Progenitor cell of endocrine pancreas (in vitro differentiated cells): ENCODE measurements at regions not wholly inside any gene's neighbourhood (a gene's known extent, or its start where the extent isn't known, plus 50 kb on each side); places are given as distances from the start of the nearest gene placed in this dataset.

Source experiments
- DNase-seq: peaks from one replicate; pipeline ENCODE4 v3.0.0; 2021; ENCODE audit warnings: low spot score; ENCODE audit not compliant: unreplicated experiment
- H3K27ac Mint-ChIP-seq: 2 replicates; pipeline ENCODE4 v1.8.0; 2021; ENCODE audit warnings: mild to moderate bottlenecking, moderate library complexity, mixed read lengths
- H3K27me3 Mint-ChIP-seq: 2 replicates; pipeline ENCODE4 v1.8.0; 2021; ENCODE audit warnings: mixed read lengths
- H3K36me3 Mint-ChIP-seq: 2 replicates; pipeline ENCODE4 v1.8.0; 2022; ENCODE audit warnings: mixed read lengths; ENCODE audit not compliant: insufficient read depth
- H3K4me1 Mint-ChIP-seq: 2 replicates; pipeline ENCODE4 v1.8.0; 2021; ENCODE audit warnings: low read depth, mixed read lengths
- H3K4me3 Mint-ChIP-seq: 2 replicates; pipeline ENCODE4 v1.8.0; 2021; ENCODE audit warnings: low read depth, mild to moderate bottlenecking, moderate library complexity, mixed read lengths
- H3K9me3 Mint-ChIP-seq: 2 replicates; pipeline ENCODE4 v1.8.0; 2021; ENCODE audit warnings: low read depth, mixed read lengths
- TF ChIP-seq, protein P1 (sequence below): fragments of 200-600 bp; sonication (generic); IDR thresholded peaks from one replicate; pipeline ENCODE4 v1.5.0; 2021; ENCODE audit warnings: antibody characterized with exemption, mild to moderate bottlenecking; ENCODE audit not compliant: unreplicated experiment

DNA sequence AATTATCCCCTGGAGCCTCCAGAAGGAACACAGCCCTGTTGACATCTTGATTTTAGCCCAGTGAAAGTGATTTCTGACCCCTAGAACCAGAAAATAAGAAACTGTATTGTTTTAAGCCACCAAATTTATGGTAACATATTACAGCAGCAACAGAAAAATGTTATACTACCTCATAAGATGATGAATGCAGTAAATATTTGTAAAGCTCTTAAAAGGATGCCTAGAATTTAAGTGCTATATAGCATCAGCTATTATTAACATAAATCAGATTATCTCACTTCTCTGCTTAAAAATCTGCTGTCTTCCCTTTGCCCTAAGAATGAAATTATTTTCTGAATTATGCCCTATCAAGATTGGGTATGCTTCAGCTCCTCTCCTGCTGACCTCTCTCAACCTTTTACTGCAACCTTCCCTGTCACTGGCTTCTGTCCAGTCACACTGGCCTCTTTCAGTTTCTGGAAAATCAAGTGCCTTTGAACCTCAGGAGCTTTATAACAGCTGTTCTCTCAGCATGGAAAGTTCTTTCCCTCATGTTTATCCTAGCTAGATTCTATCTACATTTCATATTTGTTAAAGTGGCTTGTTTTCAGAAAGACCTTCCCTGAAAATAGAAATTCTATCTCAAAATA, 78.9 kb downstream of the GPR37 start:
- no peaks in the 10 kb centered on the region for H3K4me1 Mint-ChIP-seq
- H3K27me3 Mint-ChIP-seq, result no peaks in the 10 kb centered on the region

DNA sequence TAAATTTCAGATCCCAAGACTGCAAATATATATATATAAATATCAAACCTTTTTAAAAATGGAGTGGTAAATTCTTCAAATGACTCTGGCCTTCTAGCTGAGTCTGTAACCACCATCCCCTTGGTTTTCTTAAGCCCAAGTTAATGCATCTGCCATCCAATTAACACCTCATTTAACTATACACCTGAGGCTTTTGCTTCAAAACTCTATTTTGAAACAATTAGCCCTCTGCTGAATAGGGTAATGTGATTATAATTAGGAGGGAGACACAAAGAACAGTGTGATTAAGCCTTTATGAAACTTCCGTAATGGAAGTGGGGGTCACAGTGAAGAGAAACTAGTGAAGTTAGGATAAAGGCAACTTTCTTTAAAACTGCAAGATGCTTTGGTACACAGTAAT, 83.6 kb downstream of the GPR37 start:
- DNase-seq, result no peak
- H3K9me3 Mint-ChIP-seq, result no peaks in the 10 kb centered on the region
- TF ChIP-seq, protein P1, sequence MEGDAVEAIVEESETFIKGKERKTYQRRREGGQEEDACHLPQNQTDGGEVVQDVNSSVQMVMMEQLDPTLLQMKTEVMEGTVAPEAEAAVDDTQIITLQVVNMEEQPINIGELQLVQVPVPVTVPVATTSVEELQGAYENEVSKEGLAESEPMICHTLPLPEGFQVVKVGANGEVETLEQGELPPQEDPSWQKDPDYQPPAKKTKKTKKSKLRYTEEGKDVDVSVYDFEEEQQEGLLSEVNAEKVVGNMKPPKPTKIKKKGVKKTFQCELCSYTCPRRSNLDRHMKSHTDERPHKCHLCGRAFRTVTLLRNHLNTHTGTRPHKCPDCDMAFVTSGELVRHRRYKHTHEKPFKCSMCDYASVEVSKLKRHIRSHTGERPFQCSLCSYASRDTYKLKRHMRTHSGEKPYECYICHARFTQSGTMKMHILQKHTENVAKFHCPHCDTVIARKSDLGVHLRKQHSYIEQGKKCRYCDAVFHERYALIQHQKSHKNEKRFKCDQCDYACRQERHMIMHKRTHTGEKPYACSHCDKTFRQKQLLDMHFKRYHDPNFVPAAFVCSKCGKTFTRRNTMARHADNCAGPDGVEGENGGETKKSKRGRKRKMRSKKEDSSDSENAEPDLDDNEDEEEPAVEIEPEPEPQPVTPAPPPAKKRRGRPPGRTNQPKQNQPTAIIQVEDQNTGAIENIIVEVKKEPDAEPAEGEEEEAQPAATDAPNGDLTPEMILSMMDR, result no peak
- no peaks in the 10 kb centered on the region for H3K27me3 Mint-ChIP-seq
- no peak overlapping the region for H3K27ac Mint-ChIP-seq
- no peak overlapping the region for H3K4me3 Mint-ChIP-seq
- H3K36me3 Mint-ChIP-seq, result no peaks in the 10 kb centered on the region
- no peaks in the 10 kb centered on the region for H3K4me1 Mint-ChIP-seq

More for the DNA sequence above, 78.9 kb downstream of the GPR37 start:
- no peak for DNase-seq
- Mint-ChIP-seq H3K4me3 (no peak overlapping the region), H3K36me3 (no peaks in the 10 kb centered on the region), H3K27ac (no peak overlapping the region), H3K9me3 (no peaks in the 10 kb centered on the region)
- TF ChIP-seq, protein P1, result no peak

DNA sequence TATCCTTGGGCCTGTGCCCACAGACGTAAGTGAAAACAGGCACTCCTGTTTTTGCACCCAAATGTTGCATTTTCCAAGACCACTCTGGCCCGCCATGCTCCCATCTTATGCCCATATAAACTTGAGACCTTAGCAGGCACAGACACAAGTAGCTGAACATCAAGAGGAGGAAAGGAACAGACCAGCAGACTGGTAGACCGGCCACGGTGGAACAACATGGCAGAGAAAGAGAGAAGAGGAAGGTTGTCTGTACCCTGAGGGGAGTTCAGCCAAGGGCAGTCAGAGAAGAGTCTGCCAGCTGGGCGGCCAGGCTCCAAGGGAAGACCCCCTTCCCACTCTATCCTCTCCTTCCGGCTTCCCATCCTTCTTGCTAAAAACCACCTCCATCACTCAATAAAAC, 85.3 kb downstream of the GPR37 start:
- H3K4me3 Mint-ChIP-seq, result no peak overlapping the region
- H3K27ac Mint-ChIP-seq, result no peak overlapping the region
- no peaks in the 10 kb centered on the region for H3K36me3 Mint-ChIP-seq
- no peaks in the 10 kb centered on the region for H3K27me3 Mint-ChIP-seq
- TF ChIP-seq, protein P1, result no peak
- no peaks in the 10 kb centered on the region for H3K4me1 Mint-ChIP-seq
- no peaks in the 10 kb centered on the region for H3K9me3 Mint-ChIP-seq
- no peak for DNase-seq

DNA sequence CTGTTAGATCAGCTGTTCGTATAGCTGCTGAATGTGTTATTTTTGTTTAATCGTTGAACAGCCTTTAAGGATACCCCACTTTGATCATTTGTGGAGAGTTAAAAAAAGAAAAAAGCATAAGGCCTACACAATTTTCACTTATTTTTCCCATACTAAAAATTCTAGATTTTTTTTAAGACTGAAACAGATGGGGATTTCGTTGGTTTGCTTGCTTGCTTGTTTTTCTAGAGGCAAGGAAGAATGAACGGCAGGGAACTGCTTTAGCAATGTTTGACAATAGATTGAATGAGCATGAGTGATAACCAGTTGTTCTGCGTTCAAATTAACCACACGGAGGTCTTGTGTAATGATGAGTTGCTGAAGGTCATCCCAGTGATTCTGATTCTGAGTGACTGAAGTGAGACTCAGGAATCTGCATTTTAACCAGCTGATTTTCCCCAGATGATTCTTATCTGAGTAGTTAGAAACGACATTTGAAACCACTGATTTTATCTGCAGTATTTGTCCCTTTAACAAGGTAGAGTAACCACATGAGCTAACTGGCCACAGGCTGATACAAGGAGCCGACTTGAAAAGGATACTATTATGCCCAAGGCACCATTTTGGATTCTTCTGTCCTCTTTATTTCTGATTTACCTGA, 85.9 kb downstream of the GPR37 start:
- DNase-seq, result no peak
- Mint-ChIP-seq H3K36me3 (no peaks in the 10 kb centered on the region), H3K4me3 (no peak overlapping the region), H3K9me3 (no peaks in the 10 kb centered on the region), H3K27me3 (no peaks in the 10 kb centered on the region), H3K27ac (no peak overlapping the region), H3K4me1 (no peaks in the 10 kb centered on the region)
- TF ChIP-seq, protein P1, result no peak

DNA sequence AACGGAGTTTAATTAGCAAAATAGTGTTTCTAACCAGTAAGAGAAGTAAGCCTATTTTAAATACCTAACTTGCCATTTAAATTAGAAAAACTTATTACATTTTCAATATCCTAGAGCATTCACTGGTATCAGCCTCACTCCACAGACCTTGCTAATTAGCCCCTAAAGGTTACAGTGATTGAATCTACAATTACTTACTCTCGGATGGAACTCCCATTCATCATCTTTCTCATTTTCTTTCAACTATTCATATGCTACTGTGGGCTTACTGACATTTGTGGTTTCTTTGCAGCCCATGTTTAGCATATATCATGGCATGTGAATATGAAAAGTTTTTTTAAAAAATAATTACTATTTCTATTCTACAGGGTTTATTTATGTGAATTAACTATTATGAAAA, 86.4 kb downstream of the GPR37 start:
- H3K4me1 Mint-ChIP-seq, result no peaks in the 10 kb centered on the region
- H3K9me3 Mint-ChIP-seq, result no peaks in the 10 kb centered on the region

More for the DNA sequence above, 86.4 kb downstream of the GPR37 start:
- H3K27me3 Mint-ChIP-seq, result no peaks in the 10 kb centered on the region
- DNase-seq, result no peak
- no peak overlapping the region for H3K27ac Mint-ChIP-seq
- no peaks in the 10 kb centered on the region for H3K36me3 Mint-ChIP-seq
- TF ChIP-seq, protein P1, result no peak
- no peak overlapping the region for H3K4me3 Mint-ChIP-seq
